Right lobe of liver (tissue), 6 donors: ENCODE measurements at regions not wholly inside any gene's neighbourhood (a gene's known extent, or its start where the extent isn't known, plus 50 kb on each side); places are given as distances from the start of the nearest gene placed in this dataset.

Source experiments
- ATAC-seq, 4 donors: fragments of 200-7000 bp; cut with Tn5 transposase; one replicate each; pipeline ENCODE4 v1.9.1; 2020; ENCODE audit warnings: mild to moderate bottlenecking in 4 of 4, moderate library complexity in 4 of 4
- DNase-seq, 3 donors: peaks; one replicate each; pipeline ENCODE4 v3.0.0-alpha.2; 2020
- H3K27ac ChIP-seq, 3 donors: fragments of 200-600 bp; one replicate each; pipeline ENCODE4 v1.8.0; 2022
- H3K27me3 ChIP-seq, 2 donors: fragments of 200-600 bp; one replicate each; pipeline ENCODE4 v1.8.0; 2022
- H3K36me3 ChIP-seq, 4 donors: fragments of 200-600 bp; sonication (generic) in 1 of 4; one replicate each; pipeline versions ENCODE4 v1.5.1 to v1.8.0; 2017 to 2022; ENCODE audit warnings: control low read depth in 1 of 4
- H3K4me1 ChIP-seq, 4 donors: fragments of 200-600 bp; sonication (generic) in 1 of 4; one replicate each; pipeline versions ENCODE4 v1.5.1 to v1.8.0; 2017 to 2022; ENCODE audit warnings: control low read depth in 1 of 4
- H3K4me3 ChIP-seq, 3 donors: fragments of 200-600 bp; one replicate each; pipeline ENCODE4 v1.8.0; 2022
- H3K9me3 ChIP-seq, 4 donors: fragments of 200-600 bp; sonication (generic) in 1 of 4; one replicate each; pipeline versions ENCODE4 v1.5.1 to v1.8.0; 2017 to 2022; ENCODE audit warnings: control low read depth in 1 of 4
- CTCF ChIP-seq, 4 donors: fragments of 200-600 bp in 3 of 4; fragments of 450-650 bp in 1 of 4; IDR thresholded peaks; one replicate each; pipeline versions ENCODE4 v1.5.1 to v1.8.0; 2016 to 2022; ENCODE audit warnings: antibody characterized with exemption in 4 of 4, mild to moderate bottlenecking in 2 of 4
- POLR2A ChIP-seq: fragments of 450-650 bp; IDR thresholded peaks from one replicate; pipeline ENCODE4 v1.6.1; 2017; ENCODE audit warnings: antibody characterized with exemption, mild to moderate bottlenecking
- WGBS: methylation state at CpG from one replicate; pipeline ENCODE4 v1.1.6; 2018; ENCODE audit warnings: low coverage, low lambda C conversion rate; ENCODE audit not compliant: insufficient coverage; ENCODE audit errors: missing lambda C conversion rate; 5-methylcytosine and 5-hydroxymethylcytosine counted together
- intact Hi-C, 2 donors: fragments of 100-400 bp; cut with DNase I; formaldehyde crosslinking; loops; one replicate each; pipeline versions ENCODE4 v1.11.2 to v1.14.1; 2022
- donor health status: DM: no; HTN: yes; CAD: no.
- donor health status: DM: no; HTN: no; CAD: no.
- donor health status: DM: no; HTN: no; CAD: no.
- donor health status: DM: no; HTN: yes; CAD: no.
- donor health status: DM: no; HTN: yes; CAD: no.

GRCh38 chr16:6494716-6495115 lies 837.9 kb upstream of the RBFOX1 start:
- no peaks in the 10 kb centered on the region for H3K4me1 ChIP-seq
- H3K36me3 ChIP-seq, result no peaks in the 10 kb centered on the region
- no peak for DNase-seq
- no peaks in the 10 kb centered on the region for H3K9me3 ChIP-seq
- no peak for ATAC-seq
- H3K27ac ChIP-seq, result no peak overlapping the region
- 66% methylated on average over 6 of the region's 6 CpGs for WGBS
- no peaks in the 10 kb centered on the region for H3K27me3 ChIP-seq
- intact Hi-C loops, result no loop called here
- no peak overlapping the region for H3K4me3 ChIP-seq
- TF ChIP-seq CTCF (IDR thresholded peaks at IDR 0.05) (no peak), POLR2A (no peak)

GRCh38 chr16:6493555-6493954 lies 839.1 kb upstream of the RBFOX1 start:
- intact Hi-C loops, result no loop called here
- Histone ChIP-seq H3K9me3 (no peaks in the 10 kb centered on the region), H3K4me3 (no peak overlapping the region), H3K4me1 (no peaks in the 10 kb centered on the region), H3K27me3 (no peaks in the 10 kb centered on the region), H3K36me3 (no peaks in the 10 kb centered on the region), H3K27ac (no peak overlapping the region)
- TF ChIP-seq CTCF (IDR thresholded peaks at IDR 0.05) (no peak), POLR2A (no peak)
- DNase-seq (no peak), ATAC-seq (no peak)
- WGBS, result 51% methylated on average over 6 of the region's 6 CpGs

- ATAC-seq (no peak), DNase-seq (no peak)
- no peak for TF ChIP-seq POLR2A
- intact Hi-C loops, result no loop called here
- no peak overlapping the region for H3K4me3 ChIP-seq
- no peaks in the 10 kb centered on the region for H3K27me3 ChIP-seq
- no peaks in the 10 kb centered on the region for H3K4me1 ChIP-seq
- H3K36me3 ChIP-seq, result no peaks in the 10 kb centered on the region
- H3K27ac ChIP-seq, result no peak overlapping the region
- no peaks in the 10 kb centered on the region for H3K9me3 ChIP-seq
These were observed 839.9 kb upstream of the RBFOX1 start for GRCh38 chr16:6492742-6493141.

- WGBS, result 7% methylated on average over 2 of the region's 2 CpGs
- TF ChIP-seq CTCF (IDR thresholded peaks at IDR 0.05) (no peak), POLR2A (no peak)
- intact Hi-C loops, result no loop called here
- ATAC-seq (no peak), DNase-seq (no peak)
- Histone ChIP-seq H3K27me3 (no peaks in the 10 kb centered on the region), H3K4me3 (no peak overlapping the region), H3K4me1 (no peaks in the 10 kb centered on the region), H3K27ac (no peak overlapping the region), H3K9me3 (no peaks in the 10 kb centered on the region), H3K36me3 (no peaks in the 10 kb centered on the region)
These were observed 847.7 kb upstream of the RBFOX1 start for GRCh38 chr16:6484935-6485334.

- 33% methylated on average over 12 of the region's 12 CpGs for WGBS
- intact Hi-C loops, result no loop called here
- H3K27ac ChIP-seq, result no peak overlapping the region
- H3K4me1 ChIP-seq, result no peaks in the 10 kb centered on the region
- no peak overlapping the region for H3K4me3 ChIP-seq
- DNase-seq (no peak), ATAC-seq (no peak)
- TF ChIP-seq POLR2A, result no peak
- no peak for TF ChIP-seq CTCF (IDR thresholded peaks at IDR 0.05)
- no peaks in the 10 kb centered on the region for H3K27me3 ChIP-seq
- no peaks in the 10 kb centered on the region for H3K9me3 ChIP-seq
- no peaks in the 10 kb centered on the region for H3K36me3 ChIP-seq
These were observed 848.6 kb upstream of the RBFOX1 start for GRCh38 chr16:6484081-6484480.
